Left colon (tissue), 2 donors: ENCODE measurements at regions not wholly inside any gene's neighbourhood (a gene's known extent, or its start where the extent isn't known, plus 50 kb on each side); places are given as distances from the start of the nearest gene placed in this dataset.
"Not testable (repeated sequence)": the region's sequence is repeated elsewhere in the genome, so short reads cannot be mapped to it uniquely, and the experiment has no call there.

Experiments used
- ATAC-seq: fragments of 200-7000 bp; cut with Tn5 transposase; one replicate; pipeline ENCODE4 v1.9.1; 2020; ENCODE audit warnings: mild to moderate bottlenecking, moderate library complexity
- DNase-seq, 2 donors: peaks; one replicate each; pipeline ENCODE4 v3.0.0-alpha.2; 2020
- intact Hi-C, 2 donors: fragments of 100-400 bp; cut with DNase I in 1 of 2; cut with micrococcal nuclease in 1 of 2; formaldehyde crosslinking; loops; one replicate each; pipeline versions ENCODE4 v1.11.2 to v1.14.0; 2022; cut with DNase I, micrococcal nuclease
- donor health status: DM: no; HTN: no; CAD: no.
- donor health status: DM: yes; HTN: yes; CAD: no.

DNA sequence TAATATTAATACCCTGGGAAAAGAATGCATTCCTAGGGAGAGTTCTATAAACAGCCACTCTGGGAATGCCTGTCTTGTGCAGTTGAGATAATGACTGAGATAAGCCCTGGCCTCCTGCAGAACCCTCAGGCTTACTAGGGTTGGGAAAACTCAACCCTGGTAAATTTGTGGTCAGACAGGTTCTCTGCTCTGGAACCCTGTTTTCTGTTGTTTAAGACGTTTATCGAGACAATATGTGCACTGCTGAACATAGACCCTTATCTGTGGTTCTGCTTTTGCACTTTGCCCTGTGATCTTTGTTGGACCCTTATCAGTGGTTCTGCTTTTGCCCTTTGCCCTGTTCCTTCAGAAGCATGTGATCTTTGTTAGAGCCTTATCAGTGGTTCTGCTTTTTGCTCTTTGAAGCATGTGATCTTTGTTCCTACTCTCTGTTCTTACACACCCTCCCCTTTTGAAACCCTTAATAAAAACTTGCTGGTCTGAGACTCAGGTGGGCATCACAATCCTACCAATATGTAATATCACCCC, 2754.0 kb downstream of the PCDH9 start:
- ATAC-seq, DNase-seq, intact Hi-C loops: not testable (repeated sequence)

DNA sequence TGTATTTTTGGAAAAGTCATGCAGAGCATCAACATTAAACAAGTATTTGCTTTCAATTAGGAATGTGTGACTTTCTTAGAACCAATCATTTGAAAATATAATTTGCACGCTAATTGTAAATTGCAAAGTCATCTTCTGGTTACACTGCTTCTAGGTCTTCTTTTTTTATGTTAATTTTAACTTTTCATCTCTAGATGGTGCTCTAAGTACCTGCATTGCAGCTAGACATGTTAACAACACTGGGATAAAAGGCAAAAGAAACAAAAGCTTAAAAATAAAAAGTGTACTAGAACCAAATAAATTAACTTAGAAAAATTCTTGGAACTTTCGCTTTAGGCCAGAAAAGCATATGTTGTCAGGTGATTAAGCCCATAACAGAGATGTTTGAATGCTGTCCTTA, 2758.2 kb downstream of the PCDH9 start:
- ATAC-seq (no peak), DNase-seq (no peak)
- intact Hi-C loops = no loop called here

DNA sequence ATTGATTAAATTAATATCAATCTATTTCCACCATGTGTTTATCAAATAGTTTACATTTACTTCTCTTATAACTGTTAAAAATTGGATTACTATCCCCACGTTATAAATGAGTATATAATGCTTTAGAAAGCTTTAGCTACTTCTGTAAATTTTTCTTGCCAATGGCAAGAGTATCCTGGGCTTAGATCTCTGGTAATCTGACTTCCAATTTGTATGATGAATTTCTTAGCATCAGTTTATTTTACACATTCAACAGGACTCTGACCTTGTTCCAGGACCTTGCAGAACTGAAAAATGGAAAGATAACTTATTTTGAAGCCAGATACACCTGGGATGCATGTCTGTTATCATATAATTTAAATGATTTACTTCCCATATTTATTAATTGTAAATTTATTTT, 2759.4 kb downstream of the PCDH9 start:
- intact Hi-C loops = no loop called here
- ATAC-seq (no peak), DNase-seq (no peak)

DNA sequence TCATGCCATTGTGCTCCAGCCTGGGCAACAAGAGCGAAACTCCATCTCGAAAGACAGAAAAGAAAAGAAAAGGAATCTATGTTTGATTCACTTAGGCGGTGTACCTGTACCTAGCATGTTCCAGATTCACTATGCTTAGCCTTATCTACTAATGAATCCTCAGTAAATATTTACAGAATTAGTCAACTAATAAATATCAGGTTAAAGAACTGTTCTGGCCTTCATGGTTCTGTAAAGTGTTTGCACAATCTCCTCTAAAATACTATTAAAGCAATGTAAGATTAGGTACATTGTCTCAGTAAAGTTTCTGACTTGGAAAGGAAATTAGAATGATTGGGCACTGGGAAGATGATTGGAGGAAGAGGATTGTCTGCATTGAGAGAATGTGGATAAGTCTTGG, 2770.4 kb downstream of the PCDH9 start:
- ATAC-seq (no peak), DNase-seq (no peak)
- intact Hi-C loops = no loop called here

DNA sequence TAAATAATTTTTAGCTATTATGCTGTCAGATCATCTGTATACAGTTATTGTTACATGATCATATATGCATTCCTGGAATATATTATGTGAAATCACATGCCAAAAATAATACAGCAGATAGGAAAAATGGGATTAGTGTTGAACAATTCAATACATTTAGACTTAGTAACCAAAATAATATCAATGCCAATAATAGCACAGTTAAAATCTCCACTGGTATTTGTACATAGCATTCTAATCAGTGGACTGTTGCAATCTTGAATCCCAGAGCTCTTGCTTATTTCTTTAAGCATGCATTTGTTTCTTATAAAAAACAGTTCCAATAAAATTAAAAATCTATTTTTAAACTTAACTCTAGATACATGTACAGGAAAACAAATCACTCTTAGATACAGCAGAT, 2772.2 kb downstream of the PCDH9 start:
- no peak for DNase-seq
- no peak for ATAC-seq
- intact Hi-C loops = no loop called here

DNA sequence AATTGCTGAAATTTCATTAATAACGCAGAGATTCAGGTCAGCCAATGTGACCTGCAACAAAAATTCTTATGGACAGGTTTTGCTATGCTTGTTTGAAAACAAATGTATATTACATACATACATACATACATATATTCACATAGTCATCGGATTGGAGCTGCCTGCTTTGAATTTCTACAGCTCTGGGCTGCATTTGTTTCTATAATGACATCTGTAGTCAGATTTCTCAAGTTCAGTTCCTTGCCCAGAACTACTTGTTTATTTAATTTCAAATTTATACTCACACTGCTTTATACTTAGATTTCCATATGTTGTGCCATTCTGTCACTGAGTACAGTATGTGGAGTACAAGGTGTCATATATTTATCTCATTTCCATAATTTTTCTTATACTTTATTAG, 2775.0 kb downstream of the PCDH9 start:
- no peak for DNase-seq
- intact Hi-C loops = no loop called here
- ATAC-seq = no peak

DNA sequence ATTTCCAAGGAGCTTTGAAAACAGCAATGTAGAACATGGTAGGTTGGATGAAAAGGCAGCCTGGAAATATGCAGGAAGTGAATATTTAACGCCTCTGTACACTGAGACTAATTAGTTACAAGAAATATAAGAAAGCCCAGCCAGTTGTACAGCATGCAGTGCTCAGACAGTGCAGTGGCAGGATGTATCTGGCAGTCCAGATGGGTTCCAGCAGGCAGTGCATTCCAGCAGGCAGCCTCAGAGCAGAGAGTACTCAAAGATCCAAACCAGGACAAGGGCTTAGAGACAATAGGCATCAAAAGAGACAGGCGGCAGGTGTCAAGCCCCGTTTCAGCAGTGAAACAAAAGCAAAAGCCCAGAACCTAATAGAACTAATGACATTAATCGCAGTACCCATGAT, 2776.3 kb downstream of the PCDH9 start:
- intact Hi-C loops = no loop called here
- no peak for ATAC-seq
- no peak for DNase-seq

DNA sequence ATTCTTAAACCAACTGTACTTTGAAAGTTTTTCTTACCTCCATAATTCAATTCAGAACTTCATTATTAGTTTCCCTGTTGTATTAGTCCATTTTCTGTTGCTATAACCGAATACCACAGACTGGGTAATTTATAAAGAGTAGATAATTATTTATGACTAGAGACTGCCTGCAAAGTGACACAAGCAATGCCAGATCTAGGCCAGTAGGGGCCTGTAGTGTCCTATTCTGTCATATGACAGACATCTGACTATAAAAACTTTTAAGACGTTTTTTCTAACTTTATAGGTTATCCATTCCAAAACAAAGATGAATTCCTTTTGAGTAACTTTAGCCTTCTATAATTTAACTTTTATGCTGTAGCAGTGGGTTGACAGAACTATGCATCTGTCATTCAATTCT, 2783.8 kb downstream of the PCDH9 start:
- DNase-seq (no peak), ATAC-seq (no peak)
- intact Hi-C loops = no loop called here

DNA sequence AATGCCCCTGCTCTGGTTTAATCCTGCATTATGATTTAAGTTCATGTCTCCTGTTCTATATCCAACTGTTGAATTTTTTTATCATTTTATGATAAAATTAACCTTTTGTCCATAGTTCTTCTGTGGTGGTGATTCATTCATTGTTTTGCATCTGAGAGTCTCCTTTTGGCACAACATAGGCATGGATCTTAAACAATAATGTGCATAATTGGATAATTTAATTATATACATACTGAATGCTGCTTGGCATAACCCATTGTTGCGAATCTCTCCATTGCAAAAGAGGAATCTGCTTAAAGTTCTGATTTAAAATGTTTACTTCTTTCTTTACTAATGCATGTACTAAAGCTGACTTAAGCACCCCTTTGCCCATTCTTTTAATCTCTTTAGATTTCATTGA, 2788.4 kb downstream of the PCDH9 start:
- no peak for ATAC-seq
- intact Hi-C loops = no loop called here

DNA sequence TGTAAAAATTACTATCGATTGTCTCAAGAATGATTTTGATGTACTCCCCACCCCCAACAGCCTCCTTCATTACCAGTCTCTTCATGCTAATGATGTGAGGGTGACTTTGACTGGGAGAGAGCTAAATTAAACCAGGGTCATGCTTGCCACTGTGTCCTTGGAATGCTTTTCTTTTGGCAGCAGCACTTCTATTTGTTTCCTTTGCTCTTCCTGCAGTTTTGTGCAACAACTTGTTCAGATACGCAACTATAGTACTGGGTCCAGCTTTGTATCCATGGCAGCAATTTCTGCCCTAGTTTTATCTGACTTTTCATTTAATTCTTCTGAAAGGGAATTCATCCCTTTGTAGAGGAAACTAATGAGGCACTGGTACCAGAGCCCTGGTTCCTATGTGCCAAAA, 2792.1 kb downstream of the PCDH9 start:
- intact Hi-C loops = no loop called here
- DNase-seq (no peak), ATAC-seq (no peak)

More for the DNA sequence above, 2788.4 kb downstream of the PCDH9 start:
- no peak for DNase-seq

DNA sequence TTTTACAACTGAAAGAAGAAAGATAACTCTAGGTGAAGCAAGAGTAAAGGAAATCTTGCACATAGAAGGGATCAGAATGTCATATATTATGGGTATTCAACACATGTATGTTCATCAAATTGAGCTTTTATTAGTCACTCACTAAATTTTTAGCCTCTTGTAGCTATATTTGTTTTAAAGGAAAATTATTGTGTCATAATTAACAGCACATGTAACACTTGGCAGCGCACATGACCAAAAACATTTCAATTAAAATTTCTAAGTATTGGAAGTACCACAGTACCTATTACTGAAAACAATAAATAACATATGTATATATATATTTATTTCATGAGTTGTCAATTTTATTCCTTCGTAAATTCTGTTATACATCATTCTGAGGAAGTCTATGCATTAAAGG, 2800.4 kb downstream of the PCDH9 start:
- intact Hi-C loops = no loop called here
- no peak for ATAC-seq
- DNase-seq = no peak

DNA sequence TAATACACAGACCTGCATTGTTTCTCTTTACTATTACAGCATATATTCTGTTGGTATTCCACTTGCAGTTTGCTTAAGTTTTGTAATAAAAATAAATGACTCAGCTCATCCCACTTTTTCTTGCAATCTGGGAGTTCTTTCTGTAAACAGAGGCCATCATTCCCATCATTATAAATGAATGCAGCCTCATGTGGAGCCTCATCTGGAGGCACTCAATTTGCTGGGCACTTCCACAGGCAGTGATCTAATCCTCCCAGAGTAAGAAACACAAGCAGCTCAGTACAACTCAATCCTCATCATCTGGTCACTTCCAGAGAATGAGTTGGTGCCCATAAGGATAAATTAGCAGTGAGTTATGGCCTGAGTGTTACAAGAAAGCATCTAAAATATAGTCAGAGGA, 2801.9 kb downstream of the PCDH9 start:
- no peak for ATAC-seq
- DNase-seq = no peak
- intact Hi-C loops = no loop called here

DNA sequence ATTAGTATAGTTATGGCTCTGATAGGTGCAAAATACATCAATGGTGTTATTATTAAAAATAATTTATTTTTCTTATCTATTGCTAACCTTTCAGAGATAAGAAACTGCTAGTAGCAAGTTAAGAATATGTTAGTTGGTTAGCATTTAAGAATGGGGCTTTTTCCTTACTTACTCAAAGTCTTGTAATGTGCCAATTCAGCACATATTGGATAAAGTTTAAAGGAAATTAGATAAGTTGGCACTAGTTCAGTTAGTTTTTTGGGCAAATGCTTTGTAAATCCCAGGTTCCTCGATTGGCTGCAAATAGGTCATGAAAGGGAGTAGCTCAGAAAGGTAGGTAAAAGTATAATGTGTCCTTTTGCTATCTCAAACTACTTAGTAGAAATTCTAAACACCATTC, 2806.7 kb downstream of the PCDH9 start:
- ATAC-seq = no peak

DNA sequence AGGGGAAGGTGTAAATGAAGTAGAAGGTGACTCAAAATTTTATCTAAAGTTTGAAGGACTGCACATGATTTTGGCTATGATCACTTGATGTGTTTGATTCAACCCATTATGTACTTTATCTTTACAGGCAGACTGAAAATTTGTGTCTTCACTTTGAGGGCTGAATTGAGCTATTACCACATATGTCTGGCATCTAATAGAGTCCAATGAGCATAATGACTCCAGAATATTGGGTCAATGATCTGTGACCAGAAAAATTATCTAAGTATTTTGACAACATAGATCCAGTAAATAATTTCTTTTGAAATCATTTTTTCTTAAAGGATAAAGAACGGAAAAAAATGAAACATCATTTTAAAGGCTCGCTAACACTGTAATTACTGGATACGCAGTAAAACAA, 2810.0 kb downstream of the PCDH9 start:
- DNase-seq = no peak
- intact Hi-C loops = no loop called here
- ATAC-seq = no peak

More for the DNA sequence above, 2806.7 kb downstream of the PCDH9 start:
- DNase-seq = no peak
- intact Hi-C loops = no loop called here

DNA sequence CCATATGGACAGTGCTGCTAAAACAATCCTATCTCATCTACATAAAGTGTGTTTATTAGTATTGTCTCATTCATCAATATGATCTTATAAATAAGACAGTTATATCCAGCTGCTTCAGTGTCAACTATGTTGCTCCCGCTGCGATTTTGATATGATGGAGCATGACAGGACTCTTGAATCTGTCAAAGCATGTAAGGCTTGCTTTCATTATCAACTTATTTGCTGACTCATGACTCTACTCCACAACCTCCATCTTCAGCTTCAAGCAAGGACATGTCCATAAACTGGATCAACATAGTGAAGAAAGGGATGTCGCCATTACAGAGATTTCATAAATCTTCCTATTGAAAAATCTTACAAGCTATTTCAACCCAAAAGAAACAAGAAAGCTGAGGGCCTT, 2812.6 kb downstream of the PCDH9 start:
- intact Hi-C loops = no loop called here
- no peak for ATAC-seq

DNA sequence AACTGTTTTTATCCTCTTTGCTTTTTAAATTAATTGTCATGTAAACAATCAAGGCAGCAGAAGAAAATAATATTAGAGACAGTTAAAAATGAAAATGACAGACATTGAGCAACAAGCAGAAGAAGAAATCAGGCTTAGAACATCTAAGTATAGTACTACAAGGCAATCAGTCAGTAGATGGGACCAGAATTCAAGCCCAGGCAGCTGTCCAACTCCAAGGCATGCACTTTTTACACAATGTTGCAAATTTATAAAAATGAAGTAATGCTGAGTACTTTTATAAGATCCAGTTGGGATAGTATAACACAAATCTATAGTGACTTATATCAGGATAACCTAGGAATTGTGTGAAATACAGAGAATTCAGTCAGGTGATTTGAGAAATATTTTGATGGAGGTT, 2815.8 kb downstream of the PCDH9 start:
- DNase-seq (no peak), ATAC-seq (no peak)
- intact Hi-C loops = no loop called here

More for the DNA sequence above, 2812.6 kb downstream of the PCDH9 start:
- no peak for DNase-seq

DNA sequence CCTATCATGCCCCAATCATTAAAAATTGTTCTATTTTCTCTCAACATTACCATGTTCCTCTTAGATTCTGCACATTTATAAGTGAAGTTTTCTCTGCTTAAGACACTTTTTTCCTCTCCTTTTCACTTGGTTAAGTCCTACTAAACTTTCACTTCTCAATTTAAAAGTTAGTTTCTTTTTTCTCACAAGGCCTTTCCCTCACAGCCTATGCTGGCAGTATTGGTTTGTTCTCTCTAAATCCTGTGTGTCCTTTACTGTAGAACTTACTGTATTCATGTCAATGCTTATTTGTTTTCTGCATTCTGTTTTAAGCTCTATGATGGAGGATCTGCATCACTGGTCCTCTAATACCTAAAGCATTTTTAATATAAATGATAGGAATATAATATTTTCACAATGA, 2816.6 kb downstream of the PCDH9 start:
- intact Hi-C loops = no loop called here
- ATAC-seq = no peak
- DNase-seq = no peak

DNA sequence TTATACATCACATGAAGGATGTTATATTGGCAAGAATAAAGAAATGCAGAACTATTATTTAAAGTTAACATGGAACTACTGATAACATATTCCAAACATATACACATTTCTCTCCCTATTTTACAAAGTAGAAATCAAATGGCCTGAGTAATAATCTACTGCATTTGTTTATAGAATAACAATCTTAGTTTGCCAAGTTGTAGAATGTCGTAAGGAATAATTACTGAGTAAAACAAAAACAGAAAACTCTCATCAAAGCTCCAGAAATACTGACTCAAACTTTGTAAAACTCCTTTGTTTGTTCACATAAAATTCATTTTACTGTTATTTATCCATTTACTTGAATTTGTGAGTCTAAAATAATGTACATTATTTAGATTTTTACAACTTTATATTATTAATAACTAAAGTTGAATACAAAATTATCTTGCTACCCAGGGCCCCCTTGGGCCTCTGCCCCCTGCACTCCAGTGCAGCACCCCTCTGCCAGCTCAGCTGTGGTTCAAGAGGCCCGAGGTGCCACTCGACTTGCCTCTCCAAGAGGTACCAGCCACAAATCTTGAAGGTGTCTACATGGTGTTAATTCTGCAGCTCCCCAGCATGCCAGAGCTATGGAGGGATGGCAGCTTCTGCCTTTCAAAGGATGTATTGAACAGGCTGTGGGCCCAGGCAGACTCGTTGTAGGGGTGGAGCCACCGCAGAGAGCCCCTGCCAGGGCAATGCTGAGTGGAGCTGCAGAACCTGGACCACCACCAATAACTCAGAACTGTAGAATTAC, 2819.7 kb downstream of the PCDH9 start:
- DNase-seq = no peak
- ATAC-seq = no peak
- intact Hi-C loops = no loop called here

DNA sequence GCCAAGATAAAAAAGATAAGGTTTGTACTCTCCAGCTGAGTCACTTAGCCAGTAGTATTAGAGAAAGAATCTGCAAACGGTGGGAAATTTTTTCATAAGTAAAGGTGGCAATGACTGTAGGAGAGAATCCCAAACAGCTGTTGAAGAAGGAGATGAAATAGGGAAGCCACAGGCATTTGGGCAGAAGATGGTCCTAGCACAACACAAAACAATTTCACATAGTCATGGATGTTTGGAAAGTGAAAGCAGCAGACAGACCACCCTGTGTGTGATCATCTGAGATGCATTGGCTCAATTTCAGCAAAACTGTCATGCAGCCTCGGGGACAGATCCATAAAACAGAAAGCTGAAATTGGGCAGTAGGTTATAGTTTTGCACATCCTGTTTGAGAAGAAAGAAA, 2832.4 kb downstream of the PCDH9 start:
- intact Hi-C loops = no loop called here
- no peak for DNase-seq
- no peak for ATAC-seq

DNA sequence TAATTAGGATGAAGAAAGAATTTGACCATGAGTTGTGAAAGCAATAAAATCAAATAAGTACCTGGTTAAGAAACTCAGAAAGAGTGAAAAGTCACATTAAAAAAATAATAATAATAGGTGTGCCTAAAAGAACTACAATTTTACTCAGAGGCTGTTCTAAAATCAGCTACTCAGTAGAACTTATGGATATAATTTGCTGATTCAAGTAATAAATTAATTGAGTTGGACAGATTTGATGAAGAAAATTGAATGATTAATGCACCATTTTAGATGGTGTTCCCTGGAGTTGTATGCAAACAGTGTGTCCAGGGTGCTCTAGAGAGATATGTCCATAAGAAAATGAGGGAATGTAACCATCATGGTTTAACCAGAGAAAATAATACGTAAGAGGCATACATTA, 2852.5 kb downstream of the PCDH9 start:
- DNase-seq (no peak), ATAC-seq (no peak)
- intact Hi-C loops = no loop called here

DNA sequence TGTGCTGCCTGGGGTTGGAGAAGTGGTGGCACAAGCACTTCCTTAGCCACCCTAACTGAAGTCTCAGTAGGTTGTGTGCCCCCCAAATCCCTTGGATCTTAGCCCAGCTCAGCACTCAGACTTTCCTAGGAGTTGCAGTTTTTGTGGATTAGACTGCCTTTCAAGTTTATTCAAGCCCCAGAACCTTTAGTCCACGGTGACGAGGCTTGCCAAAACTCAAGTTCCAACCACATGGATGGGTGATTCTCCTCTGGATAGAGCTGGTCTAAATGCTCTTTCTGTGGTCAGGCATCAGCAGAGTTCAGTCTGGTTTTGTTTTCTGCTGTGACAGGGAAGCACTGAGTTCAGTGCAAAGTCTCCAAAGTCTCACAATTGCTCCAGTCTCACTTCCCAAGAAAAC, 2858.7 kb downstream of the PCDH9 start:
- no peak for ATAC-seq
- no peak for DNase-seq
- intact Hi-C loops = no loop called here
